Parathyroid adenoma (tissue), 2 donors: ENCODE measurements at regions not wholly inside any gene's neighbourhood (a gene's known extent, or its start where the extent isn't known, plus 50 kb on each side); places are given as distances from the start of the nearest gene placed in this dataset.

Source experiments
- H2AFZ ChIP-seq: fragments of 300-600 bp; sonication (generic); one replicate; pipeline ENCODE4 v1.7.0; 2017; ENCODE audit warnings: antibody characterized with exemption, mild to moderate bottlenecking
- H3K27ac ChIP-seq: fragments of 300-600 bp; sonication (generic); one replicate; pipeline ENCODE4 v1.7.0; 2017
- H3K27me3 ChIP-seq: fragments of 300-600 bp; sonication (generic); one replicate; pipeline ENCODE4 v1.7.0; 2017; ENCODE audit warnings: low read length; ENCODE audit not compliant: control insufficient read depth, insufficient read depth
- H3K36me3 ChIP-seq: fragments of 300-600 bp; sonication (generic); one replicate; pipeline ENCODE4 v1.7.0; 2017; ENCODE audit warnings: low read length; ENCODE audit not compliant: control insufficient read depth, insufficient read depth
- H3K4me1 ChIP-seq: fragments of 300-600 bp; sonication (generic); one replicate; pipeline ENCODE4 v1.7.0; 2017; ENCODE audit warnings: control low read depth
- H3K4me2 ChIP-seq: fragments of 300-600 bp; sonication (generic); one replicate; pipeline ENCODE4 v1.7.0; 2017; ENCODE audit warnings: low read length
- H3K4me3 ChIP-seq: fragments of 300-600 bp; sonication (generic); one replicate; pipeline ENCODE4 v1.7.0; 2017; ENCODE audit warnings: low read depth, low read length
- H3K79me2 ChIP-seq: fragments of 300-600 bp; sonication (generic); one replicate; pipeline ENCODE4 v1.7.0; 2017; ENCODE audit warnings: control low read depth
- H3K9ac ChIP-seq: fragments of 300-600 bp; sonication (generic); one replicate; pipeline ENCODE4 v1.7.0; 2017; ENCODE audit warnings: mild to moderate bottlenecking
- H3K9me3 ChIP-seq: fragments of 300-600 bp; sonication (generic); one replicate; pipeline ENCODE4 v1.7.0; 2017; ENCODE audit warnings: low read length; ENCODE audit not compliant: control insufficient read depth
- CTCF ChIP-seq: fragments of 300-600 bp; sonication (generic); IDR thresholded peaks from one replicate; pipeline ENCODE4 v1.7.0; 2017; ENCODE audit warnings: antibody characterized with exemption, mild to moderate bottlenecking
- donor health status: primary hyperparathyroidism.

- Histone ChIP-seq H3K9ac (no peak overlapping the region), H3K27ac (no peak overlapping the region), H3K79me2 (no peaks in the 10 kb centered on the region), H3K27me3 (no peaks in the 10 kb centered on the region), H3K4me3 (no peak overlapping the region), H3K4me2 (no peak overlapping the region), H3K36me3 (no peaks in the 10 kb centered on the region), H2AFZ (no peak overlapping the region), H3K4me1 (no peaks in the 10 kb centered on the region), H3K9me3 (no peaks in the 10 kb centered on the region)
- no peak for TF ChIP-seq CTCF
Measured at GRCh38 chr4:115310641-115311040, 197.2 kb upstream of the NDST4 start.

- no peaks in the 10 kb centered on the region for H3K4me1 ChIP-seq
- H3K36me3 ChIP-seq = no peaks in the 10 kb centered on the region
- no peak overlapping the region for H3K9ac ChIP-seq
- no peak overlapping the region for H3K27ac ChIP-seq
- no peaks in the 10 kb centered on the region for H3K79me2 ChIP-seq
- no peak overlapping the region for H3K4me2 ChIP-seq
- no peak overlapping the region for H2AFZ ChIP-seq
- no peaks in the 10 kb centered on the region for H3K9me3 ChIP-seq
- TF ChIP-seq CTCF = no peak
- H3K4me3 ChIP-seq = no peak overlapping the region
- no peaks in the 10 kb centered on the region for H3K27me3 ChIP-seq
Measured at GRCh38 chr4:115294717-115295116, 181.3 kb upstream of the NDST4 start.

- Histone ChIP-seq H3K9ac (no peak overlapping the region), H3K36me3 (no peaks in the 10 kb centered on the region), H3K79me2 (no peaks in the 10 kb centered on the region), H3K27me3 (no peaks in the 10 kb centered on the region), H3K4me3 (no peak overlapping the region), H2AFZ (no peak overlapping the region), H3K4me2 (no peak overlapping the region), H3K9me3 (no peaks in the 10 kb centered on the region), H3K4me1 (no peaks in the 10 kb centered on the region), H3K27ac (no peak overlapping the region)
- TF ChIP-seq CTCF = no peak
Measured at GRCh38 chr4:115293093-115293462, 179.7 kb upstream of the NDST4 start.

GRCh38 chr4:115292320-115293092 lies 179.1 kb upstream of the NDST4 start:
- no peak for TF ChIP-seq CTCF
- no peaks in the 10 kb centered on the region for H3K4me1 ChIP-seq
- no peak overlapping the region for H3K4me2 ChIP-seq
- H3K9ac ChIP-seq = no peak overlapping the region
- H3K27ac ChIP-seq = no peak overlapping the region
- no peak overlapping the region for H2AFZ ChIP-seq
- no peaks in the 10 kb centered on the region for H3K36me3 ChIP-seq
- H3K9me3 ChIP-seq = no peaks in the 10 kb centered on the region
- no peaks in the 10 kb centered on the region for H3K79me2 ChIP-seq
- no peak overlapping the region for H3K4me3 ChIP-seq
- no peaks in the 10 kb centered on the region for H3K27me3 ChIP-seq

- Histone ChIP-seq H3K4me2 (no peak overlapping the region), H3K4me1 (no peaks in the 10 kb centered on the region), H3K27me3 (no peaks in the 10 kb centered on the region), H3K4me3 (no peak overlapping the region), H3K27ac (no peak overlapping the region), H2AFZ (no peak overlapping the region), H3K9ac (no peak overlapping the region), H3K79me2 (no peaks in the 10 kb centered on the region), H3K9me3 (no peaks in the 10 kb centered on the region), H3K36me3 (no peaks in the 10 kb centered on the region)
- no peak for TF ChIP-seq CTCF
Measured at GRCh38 chr4:115287426-115287825, 174.0 kb upstream of the NDST4 start.
